ENCODE measurements at regions not wholly inside any gene's neighbourhood (a gene's known extent, or its start where the extent isn't known, plus 50 kb on each side); places are given as distances from the start of the nearest gene placed in this dataset.
A peak's percentile ranks its signal among the peaks of the same experiment; 100 is the strongest.

DNA sequence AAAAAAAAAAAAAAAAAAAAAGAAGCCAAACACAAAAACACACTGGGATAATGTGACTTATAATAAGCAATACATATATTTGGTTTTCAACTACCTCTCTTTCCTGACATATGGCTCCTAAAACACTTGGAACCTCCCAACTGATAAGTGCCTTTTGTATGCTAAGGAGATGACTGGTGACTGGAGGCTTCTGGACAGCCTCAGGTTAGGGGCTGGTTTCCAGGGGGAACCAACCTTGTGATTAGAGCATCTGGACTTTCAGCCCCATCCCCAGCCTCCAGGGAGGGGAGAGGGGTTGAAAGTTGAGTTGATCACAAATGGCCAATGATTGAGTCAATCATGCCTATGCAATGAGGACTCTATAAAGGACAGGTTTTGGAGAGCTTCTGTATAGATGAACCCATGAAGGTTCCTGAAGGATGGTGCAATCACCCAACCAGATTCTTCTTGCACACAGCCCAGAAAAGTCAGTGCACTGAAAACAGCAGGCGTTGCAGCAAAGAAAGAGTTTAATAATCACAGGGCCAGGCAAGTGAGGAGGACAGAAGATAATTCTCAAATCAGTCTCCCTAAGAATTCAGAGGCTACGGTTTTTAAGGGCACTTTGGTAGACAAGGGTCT lies 276.7 kb downstream of the AUH start:
- Histone ChIP-seq H3K4me3 (no peak overlapping the region), H3K36me3 (no peaks in the 10 kb centered on the region), H3K27me3 (no peaks in the 10 kb centered on the region), H3K4me1 (peaks cover 0 to 4% of the 10 kb centered on the region in 2 donors), H3K27ac (no peak overlapping the region), H3K9me3 (no peaks in the 10 kb centered on the region)
- in situ Hi-C loops (cut with MboI; ENCODE audit: low sequenced_read_pairs in 4 of 4), result no loop called here
- no peak for ATAC-seq
- TF ChIP-seq, protein P1, sequence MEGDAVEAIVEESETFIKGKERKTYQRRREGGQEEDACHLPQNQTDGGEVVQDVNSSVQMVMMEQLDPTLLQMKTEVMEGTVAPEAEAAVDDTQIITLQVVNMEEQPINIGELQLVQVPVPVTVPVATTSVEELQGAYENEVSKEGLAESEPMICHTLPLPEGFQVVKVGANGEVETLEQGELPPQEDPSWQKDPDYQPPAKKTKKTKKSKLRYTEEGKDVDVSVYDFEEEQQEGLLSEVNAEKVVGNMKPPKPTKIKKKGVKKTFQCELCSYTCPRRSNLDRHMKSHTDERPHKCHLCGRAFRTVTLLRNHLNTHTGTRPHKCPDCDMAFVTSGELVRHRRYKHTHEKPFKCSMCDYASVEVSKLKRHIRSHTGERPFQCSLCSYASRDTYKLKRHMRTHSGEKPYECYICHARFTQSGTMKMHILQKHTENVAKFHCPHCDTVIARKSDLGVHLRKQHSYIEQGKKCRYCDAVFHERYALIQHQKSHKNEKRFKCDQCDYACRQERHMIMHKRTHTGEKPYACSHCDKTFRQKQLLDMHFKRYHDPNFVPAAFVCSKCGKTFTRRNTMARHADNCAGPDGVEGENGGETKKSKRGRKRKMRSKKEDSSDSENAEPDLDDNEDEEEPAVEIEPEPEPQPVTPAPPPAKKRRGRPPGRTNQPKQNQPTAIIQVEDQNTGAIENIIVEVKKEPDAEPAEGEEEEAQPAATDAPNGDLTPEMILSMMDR (IDR thresholded peaks at IDR 0.05 in 4 of 5, conservative IDR thresholded peaks at IDR 0.05 in 1 of 5), result no peak
- TF ChIP-seq POLR2A (IDR thresholded peaks at IDR 0.05), result no peak
- intact Hi-C loops (cut with DNase I; ENCODE audit: low total_unique reads), result no loop called here
- DNase-seq, result no peak

DNA sequence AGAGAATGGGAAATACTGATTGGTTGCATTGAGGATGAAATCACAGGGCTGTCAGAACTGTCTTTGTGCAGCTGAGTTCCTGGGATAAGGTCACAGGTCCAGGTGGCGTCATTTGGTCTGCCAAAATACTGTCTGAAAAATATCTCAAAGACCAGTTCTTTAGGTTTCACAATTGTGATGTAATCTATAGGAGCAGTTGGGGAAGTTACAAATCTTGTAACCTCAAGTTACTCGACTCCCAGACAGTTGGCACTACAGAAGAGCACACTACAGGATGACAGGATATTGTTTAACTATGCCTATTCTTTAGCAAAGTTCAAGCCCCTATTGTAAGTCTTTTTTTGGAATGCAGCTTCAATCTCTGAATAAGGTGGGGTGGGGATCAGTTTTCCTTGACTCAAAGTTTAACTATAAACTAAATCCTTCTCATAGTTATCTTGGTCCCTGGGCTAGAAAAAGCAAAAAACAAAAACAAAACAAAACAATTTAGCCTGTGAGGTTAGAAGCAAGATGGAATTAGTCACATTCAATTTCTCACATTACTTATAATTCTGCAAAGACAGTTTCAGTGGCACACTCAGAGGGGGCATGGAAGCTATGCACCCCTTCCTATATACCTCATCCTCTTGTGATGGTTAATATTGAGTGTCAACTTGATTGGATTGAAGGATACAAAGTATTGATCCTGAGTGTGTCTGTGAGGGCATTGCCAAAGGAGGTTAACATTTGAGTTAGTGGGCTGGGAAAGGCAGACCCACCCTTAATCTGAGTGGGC lies 276.0 kb downstream of the AUH start:
- H3K27me3 ChIP-seq, result no peaks in the 10 kb centered on the region
- intact Hi-C loops (cut with DNase I; ENCODE audit: low total_unique reads), result no loop called here
- peaks cover 0 to 4% of the 10 kb centered on the region in 2 donors for H3K4me1 ChIP-seq
- DNase-seq, result no peak
- H3K36me3 ChIP-seq, result no peaks in the 10 kb centered on the region
- H3K27ac ChIP-seq, result no peak overlapping the region
- no peak for ATAC-seq
- no peak overlapping the region for H3K4me3 ChIP-seq
- in situ Hi-C loops (cut with MboI; ENCODE audit: low sequenced_read_pairs in 4 of 4), result no loop called here
- H3K9me3 ChIP-seq, result no peaks in the 10 kb centered on the region
- TF ChIP-seq POLR2A (IDR thresholded peaks at IDR 0.05), result no peak
- TF ChIP-seq, protein P1 (IDR thresholded peaks at IDR 0.05 in 4 of 5, conservative IDR thresholded peaks at IDR 0.05 in 1 of 5), result no peak

DNA sequence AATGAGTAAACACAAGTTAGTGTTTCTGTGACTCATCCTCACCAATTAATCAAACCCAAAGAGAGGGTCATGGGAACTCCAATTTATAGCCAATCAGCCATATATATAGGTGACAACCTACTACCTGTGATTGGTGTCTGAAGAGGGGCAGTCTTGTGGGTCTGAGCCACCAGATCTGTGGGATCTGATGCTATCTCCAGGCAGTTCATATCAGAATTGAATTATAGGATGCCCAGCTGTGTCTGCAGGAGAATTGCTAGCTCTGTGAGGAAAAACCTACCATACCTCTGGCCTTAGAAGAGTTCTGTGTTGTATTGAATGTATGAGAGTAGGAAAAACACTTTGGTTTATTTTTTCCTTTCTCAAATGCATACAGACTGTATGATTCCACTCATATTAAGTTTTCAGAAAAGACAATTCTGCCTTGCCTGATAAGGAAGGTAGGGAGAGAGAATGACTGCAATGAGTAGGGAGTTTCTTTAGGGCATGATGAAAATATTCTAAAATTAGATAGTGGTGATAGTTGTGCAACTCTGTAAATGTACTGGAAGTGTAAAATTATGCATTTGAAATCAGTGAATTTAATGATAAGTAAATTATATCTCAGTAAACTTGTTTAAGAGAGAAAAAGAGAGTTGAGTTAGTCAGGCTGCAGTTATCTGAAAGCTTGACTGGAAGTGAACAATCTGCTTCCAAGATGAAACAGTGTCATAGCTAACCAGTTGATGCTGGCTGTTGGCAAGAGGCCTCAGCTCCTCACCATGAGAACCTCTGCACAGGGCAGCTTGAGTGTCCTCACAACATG lies 274.9 kb downstream of the AUH start:
- intact Hi-C loops (cut with DNase I; ENCODE audit: low total_unique reads), result no loop called here
- H3K36me3 ChIP-seq, result no peaks in the 10 kb centered on the region
- H3K9me3 ChIP-seq, result no peaks in the 10 kb centered on the region
- ATAC-seq, result peak in 1 of 2 donors; percentile 60
- in situ Hi-C loops (cut with MboI; ENCODE audit: low sequenced_read_pairs in 4 of 4), result no loop called here
- peaks cover 4% of the 10 kb centered on the region in 2 donors for H3K4me1 ChIP-seq
- no peak for TF ChIP-seq POLR2A (IDR thresholded peaks at IDR 0.05)
- TF ChIP-seq, protein P1 (IDR thresholded peaks at IDR 0.05 in 4 of 5, conservative IDR thresholded peaks at IDR 0.05 in 1 of 5), result no peak
- no peak overlapping the region for H3K27ac ChIP-seq
- no peak for DNase-seq
- H3K4me3 ChIP-seq, result no peak overlapping the region
- H3K27me3 ChIP-seq, result no peaks in the 10 kb centered on the region

DNA sequence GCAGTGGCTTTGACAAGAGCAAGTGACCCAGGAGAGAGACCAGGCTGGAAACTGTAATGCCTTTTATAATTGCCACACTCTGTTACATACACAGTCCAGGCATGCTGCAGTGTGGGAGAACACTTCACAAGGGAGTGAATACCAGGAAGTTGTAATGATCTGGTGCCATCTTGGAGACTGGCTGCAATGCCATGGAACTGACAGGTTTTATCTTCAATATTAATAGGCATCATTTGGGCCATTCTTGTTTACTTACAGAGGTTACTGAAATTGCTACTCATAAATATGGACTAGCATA lies 274.3 kb downstream of the AUH start:
- Histone ChIP-seq H3K36me3 (no peaks in the 10 kb centered on the region), H3K4me3 (no peak overlapping the region), H3K4me1 (peaks cover 4% of the 10 kb centered on the region in 2 donors), H3K9me3 (no peaks in the 10 kb centered on the region), H3K27ac (no peak overlapping the region), H3K27me3 (no peaks in the 10 kb centered on the region)
- in situ Hi-C loops (cut with MboI; ENCODE audit: low sequenced_read_pairs in 4 of 4) (no loop called here), intact Hi-C loops (cut with DNase I; ENCODE audit: low total_unique reads) (no loop called here)
- TF ChIP-seq POLR2A (IDR thresholded peaks at IDR 0.05), result no peak
- TF ChIP-seq, protein P1 (IDR thresholded peaks at IDR 0.05 in 4 of 5, conservative IDR thresholded peaks at IDR 0.05 in 1 of 5), result no peak
- DNase-seq, result no peak
- no peak for ATAC-seq
